Liver (tissue), 3 donors: ENCODE measurements at regions not wholly inside any gene's neighbourhood (a gene's known extent, or its start where the extent isn't known, plus 50 kb on each side); places are given as distances from the start of the nearest gene placed in this dataset.

Experiments
- ATF3 ChIP-seq: IDR thresholded peaks from 2 replicates; pipeline ENCODE4 v1.6.1; 2016; ENCODE audit warnings: antibody characterized with exemption
- CTCF ChIP-seq: fragments of 150-350 bp; IDR thresholded peaks from 2 replicates; pipeline ENCODE4 v1.5.1; 2017; ENCODE audit warnings: improper control_type of control experiment, low read depth, low read length; ENCODE audit not compliant: missing input control
- RAD21 ChIP-seq, 2 donors: IDR thresholded peaks; 2 replicates each; pipeline ENCODE4 v1.6.1; 2016; ENCODE audit warnings: antibody characterized with exemption in 2 of 2, mild to moderate bottlenecking in 2 of 2
- TAF1 ChIP-seq: conservative IDR thresholded peaks from 2 replicates; pipeline ENCODE4 v1.6.1; 2016; ENCODE audit warnings: antibody characterized with exemption, mild to moderate bottlenecking
- donor health status: healthy.
- donor health status: healthy.

- TF ChIP-seq ATF3: no peak
- TF ChIP-seq CTCF: no peak
- TF ChIP-seq TAF1: no peak
- no peak for TF ChIP-seq RAD21 (IDR thresholded peaks at IDR 0.05)
Measured at GRCh38 chr20:57062241-57062640, 204.2 kb downstream of the BMP7 start.
